ENCODE measurements at regions not wholly inside any gene's neighbourhood (a gene's known extent, or its start where the extent isn't known, plus 50 kb on each side); places are given as distances from the start of the nearest gene placed in this dataset.

GRCh38 chr2:180759631-180760030 is 220.8 kb upstream of the UBE2E3 start:
- TF ChIP-seq CTCF (IDR thresholded peaks at IDR 0.05; ENCODE audit: insufficient read depth, low read length, missing control alignments): no peak
- ChIA-PET POLR2A (no interaction called here), CTCF (no interaction called here)
- no peak overlapping the region for H3K4me3 ChIP-seq (ENCODE audit: low read depth, low read length)
- no peak for DNase-seq (ENCODE audit: low read depth, low spot score)

- H3K4me3 ChIP-seq (ENCODE audit: low read depth, low read length): no peak overlapping the region
- CTCF ChIA-PET: interaction anchor here (0.7 kb wide), 1 partner anchor 9 kb away, joined by 4 read pairs; no protein-coding TSS in a partner anchor
- POLR2A ChIA-PET: no interaction called here
- TF ChIP-seq CTCF (IDR thresholded peaks at IDR 0.05; ENCODE audit: insufficient read depth, low read length, missing control alignments): no peak
- DNase-seq (ENCODE audit: low read depth, low spot score): peak; percentile 9
These were observed 226.3 kb upstream of the UBE2E3 start for GRCh38 chr2:180753809-180754761.

DNA sequence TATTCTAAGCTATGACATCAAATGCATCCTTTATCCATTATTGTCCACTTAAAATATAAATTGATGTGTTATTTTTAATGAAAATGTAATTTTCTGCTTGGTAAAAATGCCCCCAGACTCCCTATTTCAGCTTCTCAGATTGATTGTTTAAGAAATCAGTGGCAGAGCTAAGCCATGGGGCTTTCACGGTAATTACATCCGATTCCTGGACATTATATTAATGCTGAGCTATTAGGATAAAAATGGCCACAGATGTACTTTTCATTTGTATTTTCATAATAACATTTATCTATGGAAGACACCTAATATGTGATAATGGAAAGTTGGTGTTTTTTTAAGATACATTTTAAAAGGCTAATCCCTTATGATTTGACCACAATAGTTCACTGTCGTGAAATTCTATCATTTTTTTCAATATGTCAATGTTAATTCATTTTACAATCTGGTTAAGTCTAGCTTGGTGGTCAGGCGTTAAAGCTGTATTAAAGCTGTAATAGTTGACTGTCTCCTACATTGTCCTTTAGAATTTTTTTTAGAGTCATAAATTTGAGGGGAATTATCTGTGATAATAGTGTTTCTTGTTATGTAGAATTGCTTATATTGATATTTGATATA is 229.0 kb upstream of the UBE2E3 start:
- POLR2A ChIA-PET: no interaction called here
- no peak for TF ChIP-seq CTCF (IDR thresholded peaks at IDR 0.05; ENCODE audit: insufficient read depth, low read length, missing control alignments)
- CTCF ChIA-PET: no interaction called here
- no peak overlapping the region for H3K4me3 ChIP-seq (ENCODE audit: low read depth, low read length)
- DNase-seq (ENCODE audit: low read depth, low spot score): no peak

DNA sequence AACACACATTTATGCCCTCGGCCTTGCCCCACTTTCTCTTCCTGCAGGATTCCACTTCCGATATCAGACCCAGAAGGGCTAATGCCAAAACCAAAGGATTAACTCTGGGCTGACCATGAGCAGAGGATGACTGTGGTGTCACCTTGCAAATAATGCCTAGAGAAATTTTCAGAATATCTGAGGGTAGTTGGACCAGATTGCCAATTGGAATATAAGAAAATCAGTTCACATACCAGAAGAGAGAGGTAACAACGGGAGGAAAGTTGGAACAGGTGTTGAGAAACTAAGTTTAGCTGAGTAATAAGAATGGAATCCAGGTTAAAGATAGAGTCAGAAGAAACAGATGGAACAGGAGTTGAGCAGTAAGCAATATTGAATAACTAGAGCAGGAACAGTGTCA is 232.7 kb upstream of the UBE2E3 start:
- CTCF ChIA-PET: no interaction called here
- POLR2A ChIA-PET: no interaction called here
- no peak for TF ChIP-seq CTCF (IDR thresholded peaks at IDR 0.05; ENCODE audit: insufficient read depth, low read length, missing control alignments)
- H3K4me3 ChIP-seq (ENCODE audit: low read depth, low read length): no peak overlapping the region
- DNase-seq (ENCODE audit: low read depth, low spot score): no peak

DNA sequence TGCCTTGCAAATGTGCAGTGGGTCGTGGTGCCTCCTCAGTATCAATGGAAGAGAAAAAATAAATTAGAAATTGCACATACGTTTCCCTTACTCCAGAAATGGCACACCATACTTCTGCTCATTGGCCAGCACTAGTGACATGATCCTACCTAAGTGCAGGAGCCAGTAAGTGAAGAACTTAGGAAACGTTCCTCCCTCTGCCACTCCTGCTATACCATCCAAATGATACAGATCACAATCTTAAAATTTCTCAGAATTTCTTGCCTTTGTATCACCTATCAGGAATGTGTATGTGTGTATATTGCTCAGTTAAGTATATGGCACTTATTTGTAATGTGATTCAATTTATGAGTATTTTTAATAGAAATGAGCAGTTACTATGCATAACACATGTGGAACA is 237.0 kb upstream of the UBE2E3 start:
- H3K4me3 ChIP-seq (ENCODE audit: low read depth, low read length): no peak overlapping the region
- POLR2A ChIA-PET: no interaction called here
- CTCF ChIA-PET: no interaction called here
- TF ChIP-seq CTCF (IDR thresholded peaks at IDR 0.05; ENCODE audit: insufficient read depth, low read length, missing control alignments): no peak
- DNase-seq (ENCODE audit: low read depth, low spot score): no peak

DNA sequence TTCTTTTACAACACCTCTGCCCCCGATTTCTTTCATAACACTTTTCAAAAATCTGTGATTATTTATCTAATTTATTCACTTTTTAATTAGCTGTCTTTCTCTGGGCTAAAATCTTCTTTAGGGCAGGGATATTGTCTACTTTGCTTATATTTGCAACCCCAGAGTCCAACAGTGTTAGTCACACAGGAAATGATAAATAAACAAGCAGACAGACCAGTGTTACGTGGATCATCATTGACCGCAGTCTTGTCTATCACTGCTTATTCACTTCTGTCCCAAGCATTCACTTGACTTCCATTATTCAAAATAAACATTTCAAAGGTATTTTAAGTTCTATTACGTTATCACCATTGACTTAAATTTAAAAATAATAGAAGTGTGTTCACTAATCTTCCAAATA is 237.6 kb upstream of the UBE2E3 start:
- TF ChIP-seq CTCF (IDR thresholded peaks at IDR 0.05; ENCODE audit: insufficient read depth, low read length, missing control alignments): no peak
- no peak for DNase-seq (ENCODE audit: low read depth, low spot score)
- ChIA-PET POLR2A (no interaction called here), CTCF (no interaction called here)
- no peak overlapping the region for H3K4me3 ChIP-seq (ENCODE audit: low read depth, low read length)
